ENCODE measurements at regions not wholly inside any gene's neighbourhood (a gene's known extent, or its start where the extent isn't known, plus 50 kb on each side); places are given as distances from the start of the nearest gene placed in this dataset.

DNA sequence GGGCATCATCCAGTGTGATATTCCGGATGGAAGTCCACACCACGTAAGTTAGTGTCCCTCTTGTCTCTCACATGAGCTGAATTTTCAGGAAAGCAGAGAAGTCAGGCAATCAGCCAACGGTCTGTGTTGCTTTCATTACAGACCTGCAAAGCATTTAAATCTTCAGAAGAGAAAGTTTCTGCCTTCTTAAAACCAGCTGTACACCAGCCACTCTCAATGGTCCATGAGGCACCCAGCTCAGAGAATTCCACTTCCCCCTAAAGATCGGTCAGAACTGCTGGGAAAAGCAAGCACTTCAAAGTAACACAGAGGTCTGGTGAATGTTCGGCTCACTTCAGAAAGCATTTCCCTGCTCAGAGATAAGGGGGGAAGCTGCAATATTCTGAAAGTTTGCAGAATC is 903.7 kb downstream of the EPHA3 start:
- Histone ChIP-seq H3K9me3 (no peaks in the 10 kb centered on the region), H3K4me3 (no peak overlapping the region), H3K36me3 (no peaks in the 10 kb centered on the region), H3K27me3 (no peaks in the 10 kb centered on the region)
- DNase-seq: no peak

DNA sequence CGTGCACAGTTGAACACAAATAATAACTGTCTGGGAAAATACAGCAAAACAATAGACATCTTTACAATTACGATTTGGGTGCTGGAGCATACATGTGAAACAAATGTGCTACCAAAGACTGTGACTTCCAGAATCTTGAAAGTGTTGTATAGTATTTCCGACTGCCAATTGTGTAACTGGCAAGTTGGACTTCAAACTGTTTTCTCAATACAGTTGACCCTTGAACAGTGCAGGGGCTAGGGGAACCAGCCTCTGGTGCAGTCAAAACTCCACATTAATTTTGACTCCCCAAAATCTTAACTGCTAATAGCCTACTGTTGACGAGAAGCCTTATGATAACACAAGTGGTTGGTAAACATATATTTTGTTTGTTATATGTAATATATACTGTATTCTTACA is 904.2 kb downstream of the EPHA3 start:
- no peak overlapping the region for H3K4me3 ChIP-seq
- H3K27me3 ChIP-seq: no peaks in the 10 kb centered on the region
- DNase-seq: no peak
- no peaks in the 10 kb centered on the region for H3K36me3 ChIP-seq
- H3K9me3 ChIP-seq: no peaks in the 10 kb centered on the region

DNA sequence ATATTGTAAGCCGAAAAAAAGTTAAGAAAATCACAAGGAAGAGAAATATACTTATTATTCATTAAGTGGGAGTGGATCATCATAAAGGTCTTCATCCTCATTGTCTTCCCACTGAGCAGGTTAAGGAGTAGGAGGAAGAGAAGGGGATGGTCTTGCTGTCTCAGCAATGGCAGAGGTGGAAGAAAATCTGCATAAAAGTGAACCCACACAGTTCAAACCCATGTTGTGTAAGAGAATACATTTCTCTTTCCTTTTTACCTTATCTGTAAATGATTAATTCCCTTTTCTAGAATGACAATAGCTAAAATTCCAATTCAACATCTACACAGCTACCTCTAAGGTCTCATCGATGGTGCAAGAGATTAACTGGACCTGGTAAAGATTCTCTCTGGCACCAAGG is 904.6 kb downstream of the EPHA3 start:
- H3K4me3 ChIP-seq: no peak overlapping the region
- H3K9me3 ChIP-seq: no peaks in the 10 kb centered on the region
- no peak for DNase-seq
- H3K36me3 ChIP-seq: no peaks in the 10 kb centered on the region
- no peaks in the 10 kb centered on the region for H3K27me3 ChIP-seq

DNA sequence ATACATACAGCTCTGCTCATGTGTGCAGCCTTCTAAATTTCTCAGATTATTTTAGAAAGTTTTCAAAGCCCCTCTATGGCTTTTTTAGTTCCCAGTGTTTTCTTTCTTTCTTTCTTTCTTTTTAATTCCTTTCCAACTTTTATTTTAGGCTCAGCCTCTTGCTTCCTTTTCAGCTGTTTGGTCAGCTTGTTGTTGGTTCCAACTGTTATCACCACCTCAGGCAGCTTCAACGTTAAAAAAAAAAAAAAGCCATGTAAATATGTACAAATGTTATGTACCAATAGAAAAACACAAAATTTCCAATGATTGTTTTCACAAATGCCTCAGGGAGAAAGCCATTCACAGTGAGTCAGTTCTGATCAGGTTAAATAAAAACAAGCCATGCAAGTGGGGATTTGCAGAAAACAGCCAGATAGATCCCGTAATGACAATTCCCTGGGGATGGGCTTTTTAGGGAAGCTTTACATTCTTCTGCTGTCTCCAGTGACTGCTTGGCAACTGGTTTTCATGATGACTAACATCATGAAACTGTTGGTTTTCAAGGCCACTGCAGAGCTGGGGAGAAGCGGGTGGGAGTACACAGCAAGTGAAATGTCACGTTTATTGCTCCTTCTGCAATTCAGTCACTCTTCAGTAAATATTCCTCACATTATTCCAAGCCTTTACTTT is 908.4 kb downstream of the EPHA3 start:
- H3K27me3 ChIP-seq: no peaks in the 10 kb centered on the region
- H3K36me3 ChIP-seq: no peaks in the 10 kb centered on the region
- H3K9me3 ChIP-seq: no peaks in the 10 kb centered on the region
- peak; percentile 66 for DNase-seq
- H3K4me3 ChIP-seq: no peak overlapping the region

DNA sequence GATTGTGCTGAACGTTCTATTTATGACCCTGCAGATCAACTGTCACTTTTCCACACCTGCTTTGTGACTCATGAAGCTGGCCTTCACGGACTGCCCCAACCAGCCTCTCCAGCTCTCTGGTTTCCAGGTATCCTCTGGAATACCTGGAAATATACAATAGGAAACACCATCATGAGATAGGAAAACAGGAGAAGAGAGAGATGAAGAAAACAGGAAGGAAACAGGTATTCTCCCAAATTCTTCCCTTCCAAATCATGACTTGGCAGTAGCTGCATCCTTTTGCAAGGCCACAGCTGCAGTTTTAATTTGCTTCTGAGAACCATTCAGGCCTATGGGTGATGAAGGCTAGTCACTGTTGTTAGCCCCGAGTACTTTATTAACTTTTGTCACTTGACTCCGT is 909.1 kb downstream of the EPHA3 start:
- Histone ChIP-seq H3K9me3 (no peaks in the 10 kb centered on the region), H3K36me3 (no peaks in the 10 kb centered on the region), H3K27me3 (no peaks in the 10 kb centered on the region), H3K4me3 (no peak overlapping the region)
- DNase-seq: no peak

DNA sequence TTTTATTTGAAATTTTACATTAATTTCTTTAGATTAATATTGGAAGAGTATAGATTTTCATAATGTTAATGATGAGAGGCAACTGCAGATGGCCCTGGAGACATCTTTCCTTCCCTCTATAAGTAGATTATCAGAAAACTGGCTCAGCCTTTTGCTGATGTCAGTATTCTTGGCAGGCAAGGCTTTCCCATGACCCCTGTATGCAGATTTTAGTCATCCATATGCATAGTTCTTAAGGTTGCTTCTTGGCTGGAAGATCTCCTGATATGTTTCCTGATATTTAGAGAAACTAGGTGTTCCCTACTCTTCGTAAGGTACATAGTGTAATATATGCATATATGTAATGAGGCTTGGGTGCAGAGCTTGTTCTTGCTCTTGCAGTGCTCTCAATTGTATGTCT is 911.4 kb downstream of the EPHA3 start:
- no peak for DNase-seq
- Histone ChIP-seq H3K36me3 (no peaks in the 10 kb centered on the region), H3K27me3 (no peaks in the 10 kb centered on the region), H3K9me3 (no peaks in the 10 kb centered on the region), H3K4me3 (no peak overlapping the region)

DNA sequence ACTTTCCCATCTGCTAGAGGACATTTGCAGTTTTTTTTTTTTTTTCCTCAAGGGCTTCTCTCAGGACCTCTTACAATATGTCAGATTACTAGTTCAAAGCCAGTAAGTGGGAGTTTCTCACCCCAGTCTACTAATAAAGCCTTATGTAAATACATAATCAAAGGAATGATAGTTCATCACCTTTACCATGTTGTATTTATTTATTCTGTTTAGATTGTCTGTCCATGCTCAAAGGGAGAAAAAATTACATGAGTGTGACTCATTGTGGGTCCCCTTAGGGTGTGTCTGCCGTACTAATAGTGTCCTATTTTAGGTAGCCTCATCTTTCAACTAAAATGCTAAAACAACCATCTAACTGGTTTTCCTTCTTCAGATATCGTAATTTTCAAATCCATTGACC is 917.6 kb downstream of the EPHA3 start:
- no peaks in the 10 kb centered on the region for H3K36me3 ChIP-seq
- H3K9me3 ChIP-seq: no peaks in the 10 kb centered on the region
- H3K4me3 ChIP-seq: no peak overlapping the region
- H3K27me3 ChIP-seq: no peaks in the 10 kb centered on the region
- no peak for DNase-seq

DNA sequence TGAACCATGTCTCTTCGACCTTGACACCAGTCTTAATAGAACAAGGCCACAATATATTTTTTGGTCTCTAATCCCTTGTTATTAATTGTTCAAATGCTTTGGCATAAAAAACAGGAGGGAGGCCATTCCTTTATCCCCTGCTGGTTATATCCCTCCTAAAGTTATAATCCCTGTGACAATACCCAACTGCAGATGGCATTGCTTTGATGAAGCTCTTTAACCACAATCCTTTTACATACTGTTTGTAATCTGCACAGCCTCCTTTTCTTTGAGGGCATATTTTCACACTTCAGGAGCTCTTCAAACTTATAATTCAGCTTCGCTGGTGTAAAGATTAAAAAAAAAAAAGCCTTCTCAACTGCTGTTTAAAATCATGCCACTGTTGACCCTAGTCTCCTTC is 919.0 kb downstream of the EPHA3 start:
- Histone ChIP-seq H3K36me3 (no peaks in the 10 kb centered on the region), H3K9me3 (no peaks in the 10 kb centered on the region), H3K27me3 (no peaks in the 10 kb centered on the region), H3K4me3 (no peak overlapping the region)
- no peak for DNase-seq

DNA sequence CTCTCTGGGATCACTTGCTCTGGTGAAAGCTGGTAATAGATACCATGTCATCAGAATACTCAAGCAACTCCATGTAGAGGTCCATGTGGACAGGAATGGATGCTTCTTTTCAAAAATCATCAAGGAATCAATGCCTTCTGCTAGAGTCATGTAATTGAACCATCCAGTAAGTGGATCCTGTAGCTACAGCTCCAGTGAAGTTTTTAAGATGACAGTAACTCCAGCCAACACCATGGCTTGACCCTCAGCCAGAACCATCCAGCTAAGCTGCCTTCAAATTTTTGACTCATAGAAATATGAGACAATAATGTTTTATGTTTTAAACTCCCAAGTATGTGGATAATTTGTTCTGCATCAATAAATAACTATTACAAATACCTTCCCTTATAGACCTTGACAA is 923.7 kb downstream of the EPHA3 start:
- Histone ChIP-seq H3K27me3 (no peaks in the 10 kb centered on the region), H3K9me3 (no peaks in the 10 kb centered on the region), H3K4me3 (no peak overlapping the region), H3K36me3 (no peaks in the 10 kb centered on the region)
- DNase-seq: peak; percentile 68

DNA sequence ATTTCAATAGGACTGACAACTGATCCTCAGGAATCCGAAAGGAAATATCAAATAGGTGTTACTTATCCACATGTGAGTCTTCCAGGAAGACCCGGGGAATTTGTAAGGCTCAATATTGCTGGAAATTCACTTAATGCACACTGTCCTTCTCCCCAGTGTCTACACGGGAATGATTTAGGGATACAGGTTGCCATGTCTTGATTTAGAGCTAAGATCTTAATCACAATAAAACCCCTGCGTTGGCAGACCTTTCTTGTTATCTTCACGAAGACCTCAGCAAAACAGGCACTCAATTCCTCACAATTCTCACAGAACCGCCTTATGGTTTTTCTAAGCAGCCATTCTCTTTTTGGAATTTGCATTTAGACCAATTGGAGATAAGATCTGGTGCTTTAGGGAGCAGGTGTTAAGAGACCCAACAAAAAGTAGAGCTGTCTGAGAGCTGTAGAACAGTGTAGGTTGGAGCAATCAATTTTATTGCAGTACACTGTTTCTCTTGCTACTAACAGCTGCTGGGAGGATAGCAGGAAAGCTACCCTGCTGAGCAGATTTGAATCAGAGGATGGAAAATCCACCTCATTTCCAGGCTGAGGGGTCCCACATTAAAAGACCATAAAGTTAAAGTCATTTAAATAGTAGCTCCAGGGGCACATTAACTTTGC is 925.7 kb downstream of the EPHA3 start:
- no peaks in the 10 kb centered on the region for H3K9me3 ChIP-seq
- no peaks in the 10 kb centered on the region for H3K36me3 ChIP-seq
- H3K27me3 ChIP-seq: no peaks in the 10 kb centered on the region
- no peak for DNase-seq
- H3K4me3 ChIP-seq: no peak overlapping the region

DNA sequence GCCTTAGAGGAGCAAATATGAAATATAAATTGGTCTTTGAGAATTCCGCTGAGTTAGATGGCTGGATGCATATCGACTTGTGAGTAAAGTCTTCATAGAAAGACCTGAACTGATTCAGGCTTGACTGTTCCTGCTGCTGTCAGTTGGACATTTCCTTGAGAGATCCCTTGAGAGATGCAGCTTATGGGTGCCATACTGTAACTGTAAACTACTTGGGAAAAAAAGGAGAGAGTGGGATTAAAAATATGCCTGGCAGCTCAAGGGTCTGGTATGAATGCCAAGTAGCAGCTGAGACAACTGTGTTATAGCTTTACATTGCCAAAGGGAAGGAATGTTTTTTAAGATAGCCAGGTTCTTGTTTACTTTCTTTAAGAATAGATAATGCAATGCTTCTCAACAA is 926.6 kb downstream of the EPHA3 start:
- DNase-seq: no peak
- H3K36me3 ChIP-seq: no peaks in the 10 kb centered on the region
- H3K4me3 ChIP-seq: no peak overlapping the region

DNA sequence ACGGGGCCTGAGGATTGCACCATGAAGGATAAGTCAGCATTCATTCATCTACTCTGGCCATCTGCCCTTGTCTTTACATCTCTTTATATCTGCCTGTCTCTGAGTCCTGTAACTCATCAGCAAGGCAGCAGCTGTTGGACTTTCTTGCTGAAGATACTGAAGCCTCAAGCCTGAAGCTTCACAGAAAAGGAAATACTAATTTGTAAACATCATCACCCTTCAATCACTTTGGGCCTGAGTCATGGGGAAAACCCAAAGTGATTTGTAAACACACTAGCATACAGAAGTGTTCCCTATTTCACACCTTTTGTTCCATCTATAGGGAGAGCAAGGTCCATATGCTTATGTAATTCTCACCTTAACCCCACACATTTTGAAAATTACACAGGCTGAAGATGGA is 928.2 kb downstream of the EPHA3 start:
- H3K9me3 ChIP-seq: no peaks in the 10 kb centered on the region
- H3K4me3 ChIP-seq: no peak overlapping the region
- no peaks in the 10 kb centered on the region for H3K27me3 ChIP-seq
- H3K36me3 ChIP-seq: no peaks in the 10 kb centered on the region
- DNase-seq: peak; percentile 22

More for the DNA sequence above, 926.6 kb downstream of the EPHA3 start:
- Histone ChIP-seq H3K27me3 (no peaks in the 10 kb centered on the region), H3K9me3 (no peaks in the 10 kb centered on the region)

DNA sequence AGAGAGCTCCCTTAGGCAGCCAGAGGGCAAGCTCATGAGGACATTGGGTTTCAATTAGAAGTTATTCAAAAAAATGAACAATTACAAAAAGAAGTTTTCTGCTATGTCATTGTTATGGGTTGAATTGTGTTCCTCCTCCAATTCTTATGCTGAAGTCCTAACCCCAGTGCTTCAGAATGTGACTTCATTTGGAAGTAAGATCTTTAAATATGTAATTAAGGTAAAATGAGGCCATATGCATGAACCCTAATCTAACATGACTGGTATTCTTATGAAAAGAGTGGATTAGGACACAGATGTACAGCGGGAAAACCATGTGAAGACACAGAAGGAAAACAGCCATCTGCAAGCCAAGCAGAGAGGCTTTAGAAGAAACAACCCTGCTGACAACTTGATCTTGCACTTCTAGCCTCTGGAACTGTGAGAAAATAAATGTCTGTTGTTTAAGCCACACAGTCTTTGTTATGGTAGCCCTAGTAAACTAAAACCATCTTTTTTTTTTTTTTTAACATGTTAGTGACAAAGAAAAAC is 929.6 kb downstream of the EPHA3 start:
- no peaks in the 10 kb centered on the region for H3K27me3 ChIP-seq
- no peaks in the 10 kb centered on the region for H3K9me3 ChIP-seq
- H3K4me3 ChIP-seq: no peak overlapping the region
- H3K36me3 ChIP-seq: no peaks in the 10 kb centered on the region
- no peak for DNase-seq

DNA sequence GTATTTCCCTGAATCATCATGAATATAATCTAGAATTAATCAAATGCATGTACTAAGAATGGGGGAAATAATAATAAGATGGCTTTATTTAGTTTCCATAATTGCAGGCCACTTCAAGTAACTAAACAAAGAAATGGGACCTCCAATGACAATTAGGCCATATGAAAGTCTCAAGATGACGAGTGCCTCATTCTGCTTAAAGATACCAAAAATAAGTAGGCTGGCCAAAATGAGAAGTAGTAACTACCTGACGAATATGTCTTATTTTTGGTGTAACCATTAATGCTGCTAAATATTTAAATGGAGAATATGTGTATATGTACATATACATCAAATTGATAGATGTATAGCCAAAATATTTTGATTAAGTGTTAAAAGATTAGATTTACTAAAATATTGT is 932.6 kb downstream of the EPHA3 start:
- H3K4me3 ChIP-seq: no peak overlapping the region
- DNase-seq: no peak
- no peaks in the 10 kb centered on the region for H3K9me3 ChIP-seq
- no peaks in the 10 kb centered on the region for H3K36me3 ChIP-seq
- H3K27me3 ChIP-seq: no peaks in the 10 kb centered on the region

DNA sequence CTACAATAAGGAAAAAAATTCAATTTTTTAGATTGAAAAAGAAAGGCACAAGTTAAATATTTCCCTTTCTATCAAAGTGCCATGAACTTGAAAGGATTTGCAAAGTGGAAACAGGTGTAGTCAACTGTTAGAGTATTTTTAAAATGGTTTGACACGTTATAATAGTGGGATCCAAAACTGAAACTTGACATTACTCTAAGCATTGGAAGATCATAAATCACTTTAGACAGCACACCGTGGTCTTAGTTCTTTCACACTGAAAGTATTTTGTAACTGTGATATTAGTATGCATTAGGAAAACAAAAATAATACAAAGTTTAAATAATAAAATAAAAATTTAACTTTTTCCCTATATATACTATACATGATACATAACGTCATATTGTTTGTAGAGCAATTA is 933.1 kb downstream of the EPHA3 start:
- Histone ChIP-seq H3K27me3 (no peaks in the 10 kb centered on the region), H3K4me3 (no peak overlapping the region), H3K9me3 (no peaks in the 10 kb centered on the region), H3K36me3 (no peaks in the 10 kb centered on the region)
- DNase-seq: no peak

DNA sequence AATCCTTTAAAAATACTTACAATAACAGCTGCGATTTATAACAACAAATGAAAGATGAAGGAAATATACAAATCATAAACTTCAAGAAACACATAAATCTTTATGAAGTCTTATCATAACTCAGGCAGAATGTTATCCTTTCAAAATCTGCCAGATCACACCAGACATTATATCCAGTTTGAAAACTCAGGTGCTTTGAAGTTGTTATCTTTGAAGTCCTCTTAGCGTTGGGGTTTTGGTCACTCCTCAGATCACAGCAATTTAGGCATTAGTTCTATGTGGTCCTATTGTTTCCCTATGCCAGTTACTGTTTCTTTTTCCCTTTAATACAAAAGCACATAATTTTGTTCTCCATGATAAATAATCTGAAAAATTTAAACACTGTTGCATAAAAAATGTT is 934.6 kb downstream of the EPHA3 start:
- Histone ChIP-seq H3K36me3 (no peaks in the 10 kb centered on the region), H3K27me3 (no peaks in the 10 kb centered on the region), H3K9me3 (no peaks in the 10 kb centered on the region), H3K4me3 (no peak overlapping the region)
- no peak for DNase-seq

DNA sequence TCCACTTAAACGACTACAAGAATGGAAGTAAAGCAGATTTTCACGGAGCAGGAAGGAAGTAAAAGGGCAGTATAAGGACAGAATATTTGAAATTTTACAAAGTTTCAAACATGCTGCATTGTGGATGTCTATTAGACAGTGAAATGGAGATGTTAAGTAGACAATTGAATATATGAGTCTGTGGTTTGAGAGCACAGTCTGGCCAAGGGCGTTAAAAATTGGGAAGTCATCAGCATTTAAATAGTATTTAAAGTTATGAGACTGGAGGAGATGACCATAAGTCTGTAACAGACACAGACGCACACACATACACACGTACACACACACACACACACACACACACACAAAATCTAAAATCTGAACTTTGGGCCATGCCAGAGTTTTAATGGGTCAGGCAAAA is 935.9 kb downstream of the EPHA3 start:
- DNase-seq: no peak
- H3K4me3 ChIP-seq: no peak overlapping the region
- no peaks in the 10 kb centered on the region for H3K27me3 ChIP-seq
- H3K9me3 ChIP-seq: no peaks in the 10 kb centered on the region
- H3K36me3 ChIP-seq: no peaks in the 10 kb centered on the region

DNA sequence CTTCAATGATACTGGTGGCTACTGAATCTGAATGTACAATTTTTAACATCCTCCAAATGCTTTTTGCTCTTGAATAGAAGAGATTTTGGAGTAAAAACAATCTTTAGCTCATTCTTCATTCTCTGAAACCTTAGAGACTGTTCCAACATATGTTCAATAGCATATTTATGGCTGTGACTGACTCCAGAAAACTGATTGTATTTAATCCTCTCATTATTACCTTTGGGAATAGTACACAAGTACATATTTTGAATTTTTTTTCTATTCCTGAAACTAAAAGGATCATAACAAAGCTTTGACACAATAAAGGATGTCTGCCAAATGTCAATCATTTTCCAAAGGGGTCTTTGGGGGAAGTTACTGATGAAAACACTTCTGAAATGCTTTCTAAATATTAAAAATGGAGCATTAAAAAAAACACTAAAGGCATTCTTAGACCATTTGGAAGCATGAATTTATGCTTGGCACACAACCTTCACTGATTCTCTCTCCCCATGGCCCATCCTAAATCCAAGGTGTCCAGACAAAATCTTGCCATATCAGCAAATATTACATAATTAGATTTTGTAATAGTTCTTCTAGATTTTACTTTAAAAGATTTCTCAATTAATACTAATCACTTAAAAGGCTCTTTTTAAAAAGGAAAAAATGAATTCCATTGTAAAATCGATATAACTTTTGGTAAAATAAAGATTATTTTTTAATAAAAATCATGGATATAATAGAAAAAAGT is 936.8 kb downstream of the EPHA3 start:
- Histone ChIP-seq H3K9me3 (no peaks in the 10 kb centered on the region), H3K4me3 (no peak overlapping the region), H3K27me3 (no peaks in the 10 kb centered on the region), H3K36me3 (no peaks in the 10 kb centered on the region)
- no peak for DNase-seq
